Calu3 (cell line): ENCODE measurements at regions not wholly inside any gene's neighbourhood (a gene's known extent, or its start where the extent isn't known, plus 50 kb on each side); places are given as distances from the start of the nearest gene placed in this dataset.

ENCODE experiments used
- BruUV-seq: library from RNA; stranded (reverse); fragments of 400-500 nt; replicated peaks from 2 replicates; lab custom pipeline; 2021; lab: Mats Ljungman, UMichigan
- CTCF ChIA-PET: fragments of 300-600 bp; sonication (Branson Sonifier 250); formaldehyde crosslinking; loops from one replicate; lab custom pipeline; 2022; ENCODE audit warnings: antibody characterized with exemption; lab: Charles Lee
- DNase-seq: peaks from one replicate; pipeline ENCODE4 v3.0.0; 2022
- H3K27ac Mint-ChIP-seq: one replicate; pipeline ENCODE4 v1.8.0; 2022; ENCODE audit warnings: mixed read lengths; ENCODE audit not compliant: unreplicated experiment
- H3K27me3 Mint-ChIP-seq: one replicate; pipeline ENCODE4 v1.8.0; 2022; ENCODE audit warnings: mixed read lengths; ENCODE audit not compliant: unreplicated experiment
- H3K36me3 Mint-ChIP-seq: one replicate; pipeline ENCODE4 v1.8.0; 2022; ENCODE audit warnings: mild to moderate bottlenecking, moderate library complexity, mixed read lengths; ENCODE audit not compliant: insufficient read depth, unreplicated experiment
- H3K4me1 Mint-ChIP-seq: one replicate; pipeline ENCODE4 v1.8.0; 2022; ENCODE audit warnings: mild to moderate bottlenecking, low read depth, mixed read lengths; ENCODE audit not compliant: unreplicated experiment
- H3K4me3 Mint-ChIP-seq: one replicate; pipeline ENCODE4 v1.8.0; 2022; ENCODE audit warnings: mild to moderate bottlenecking, low read depth, moderate library complexity, mixed read lengths; ENCODE audit not compliant: unreplicated experiment
- H3K9me3 Mint-ChIP-seq: one replicate; pipeline ENCODE4 v1.8.0; 2022; ENCODE audit warnings: low read depth, mixed read lengths; ENCODE audit not compliant: unreplicated experiment
- CTCF ChIP-seq: fragments of 200-600 bp; IDR thresholded peaks from one replicate; pipeline ENCODE4 v1.8.0; 2022; ENCODE audit warnings: antibody characterized with exemption; ENCODE audit not compliant: unreplicated experiment
- intact Hi-C: fragments of 100-400 bp; cut with micrococcal nuclease; formaldehyde crosslinking; loops from one replicate; pipeline ENCODE4 v1.10.0; 2022; ENCODE audit not compliant: unreplicated experiment

GRCh38 chr1:29577512-29577911, 341.2 kb downstream of the PTPRU start:
- H3K27me3 Mint-ChIP-seq: peaks cover 12% of the 10 kb centered on the region
- H3K36me3 Mint-ChIP-seq: no peaks in the 10 kb centered on the region
- H3K4me1 Mint-ChIP-seq: no peaks in the 10 kb centered on the region
- no TSS peak for BruUV-seq
- H3K4me3 Mint-ChIP-seq: no peak overlapping the region
- no peak overlapping the region for H3K27ac Mint-ChIP-seq
- H3K9me3 Mint-ChIP-seq: no peaks in the 10 kb centered on the region
- TF ChIP-seq CTCF: no peak
- intact Hi-C loops: no loop called here
- CTCF ChIA-PET: no interaction called here
- no peak for DNase-seq

GRCh38 chr1:29576510-29576909, 340.2 kb downstream of the PTPRU start:
- no TSS peak for BruUV-seq
- no peak for TF ChIP-seq CTCF

DNA sequence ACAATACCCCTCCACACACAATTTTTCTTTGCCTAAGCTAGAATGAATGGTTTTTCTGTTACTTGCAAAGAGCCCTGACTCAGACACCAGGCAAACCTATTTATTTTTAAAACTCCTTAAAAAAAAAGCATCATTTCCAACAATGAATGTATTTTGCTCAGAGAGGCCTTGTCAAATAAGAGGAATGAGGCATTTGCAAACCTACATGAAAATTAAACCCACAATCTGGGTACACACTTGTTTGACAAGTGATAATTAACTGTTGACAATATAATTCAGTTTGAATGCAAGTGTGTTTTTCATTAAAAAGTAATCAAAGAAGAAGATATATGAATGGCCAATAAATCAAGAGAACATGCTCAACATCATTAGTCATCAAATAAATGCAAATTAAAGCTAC, 339.5 kb downstream of the PTPRU start:
- Mint-ChIP-seq H3K4me3 (no peak overlapping the region), H3K4me1 (peaks cover 5% of the 10 kb centered on the region), H3K9me3 (no peaks in the 10 kb centered on the region), H3K27ac (no peak overlapping the region), H3K27me3 (no peaks in the 10 kb centered on the region), H3K36me3 (no peaks in the 10 kb centered on the region)
- TF ChIP-seq CTCF: no peak
- DNase-seq: no peak
- intact Hi-C loops: no loop called here
- CTCF ChIA-PET: no interaction called here
- no TSS peak for BruUV-seq

More at GRCh38 chr1:29576510-29576909, 340.2 kb downstream of the PTPRU start:
- Mint-ChIP-seq H3K4me3 (no peak overlapping the region), H3K4me1 (no peaks in the 10 kb centered on the region), H3K36me3 (no peaks in the 10 kb centered on the region), H3K27ac (no peak overlapping the region), H3K9me3 (no peaks in the 10 kb centered on the region), H3K27me3 (peaks cover 2% of the 10 kb centered on the region)
- CTCF ChIA-PET: no interaction called here
- intact Hi-C loops: no loop called here
- no peak for DNase-seq

DNA sequence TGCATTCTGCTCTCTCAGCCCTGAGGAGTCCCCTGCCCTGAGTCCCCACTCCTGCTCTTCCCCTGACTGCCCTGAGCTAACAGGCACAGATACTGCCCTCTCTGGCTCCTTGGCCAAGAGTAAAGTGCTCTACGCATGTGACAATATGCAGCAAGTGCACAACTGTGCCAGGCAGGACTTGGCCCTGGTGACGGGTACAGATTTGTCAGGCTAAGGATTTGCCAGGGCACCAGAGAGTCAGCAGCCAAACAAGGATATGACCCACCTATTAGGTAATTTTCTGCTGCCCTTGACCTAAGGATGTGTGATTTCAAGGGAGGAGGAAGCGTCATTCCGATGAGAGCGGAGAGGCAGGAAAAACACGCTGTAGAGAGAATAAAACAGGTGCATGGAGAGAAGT, 339.0 kb downstream of the PTPRU start:
- intact Hi-C loops: no loop called here
- BruUV-seq: no TSS peak
- DNase-seq: no peak

More for the DNA sequence above, 339.0 kb downstream of the PTPRU start:
- Mint-ChIP-seq H3K36me3 (peaks cover 2% of the 10 kb centered on the region), H3K9me3 (no peaks in the 10 kb centered on the region), H3K4me1 (peaks cover 11% of the 10 kb centered on the region), H3K27ac (no peak overlapping the region), H3K4me3 (no peak overlapping the region), H3K27me3 (no peaks in the 10 kb centered on the region)
- CTCF ChIA-PET: no interaction called here
- no peak for TF ChIP-seq CTCF
